Hematopoietic multipotent progenitor cell (in vitro differentiated cells): ENCODE measurements at regions not wholly inside any gene's neighbourhood (a gene's known extent, or its start where the extent isn't known, plus 50 kb on each side); places are given as distances from the start of the nearest gene placed in this dataset. TPM values are rescaled to one million over a fixed set of nuclear protein-coding genes. Genes with fewer than 3 reads are reported as not detected.

Experiments
- small RNA-seq: library from RNA; depleted of rRNA; stranded (forward); fragments of <200 nt; gene quantifications from one replicate; pipeline ENCODE3, GENCODE V24; 2012

Small RNAs in the stretch of these regions (small RNA-seq; reads per million reads assigned to genes)
- not detected for gene RF00019
